HCT116 (cell line): ENCODE measurements at regions not wholly inside any gene's neighbourhood (a gene's known extent, or its start where the extent isn't known, plus 50 kb on each side); places are given as distances from the start of the nearest gene placed in this dataset.

Source experiments
- CEBPB ChIP-seq: IDR thresholded peaks from 2 replicates; pipeline ENCODE4 v1.6.1; 2012; ENCODE audit warnings: low read depth
- CTCF ChIP-seq, 3 experiments: fragments of 200-600 bp in 1 of 3; sonication (generic) in 1 of 3; IDR thresholded peaks in 2 of 3; conservative IDR thresholded peaks in 1 of 3; 2 replicates each; pipeline ENCODE4 v1.5.1; 2012 to 2017; ENCODE audit warnings: low read depth in 2 of 3, low read length in 2 of 3, antibody characterized with exemption in 1 of 3, borderline replicate concordance in 1 of 3, control low read depth in 1 of 3, mild to moderate bottlenecking in 1 of 3, mixed read lengths in 1 of 3, mixed run types in 1 of 3, moderate library complexity in 1 of 3; ENCODE audit not compliant: insufficient read depth in 1 of 3
- JUND ChIP-seq: IDR thresholded peaks from 2 replicates; pipeline ENCODE4 v1.6.1; 2012
- POLR2AphosphoS5 ChIP-seq: IDR thresholded peaks from 2 replicates; pipeline ENCODE4 v1.6.1; 2011; ENCODE audit warnings: mild to moderate bottlenecking, low read depth, low read length, moderate library complexity
- TCF7L2 ChIP-seq: IDR thresholded peaks from 2 replicates; pipeline ENCODE4 v1.7.0; 2011; ENCODE audit warnings: borderline replicate concordance, inconsistent platforms; ENCODE audit not compliant: insufficient read depth, insufficient read length; ENCODE audit errors: extremely low read depth
- YY1 ChIP-seq: IDR thresholded peaks from 2 replicates; pipeline ENCODE4 v1.6.1; 2011; ENCODE audit warnings: low read length, low read depth, moderate library complexity, mild to moderate bottlenecking; ENCODE audit not compliant: insufficient replicate concordance; ENCODE audit errors: extremely low read depth
- ZNF274 ChIP-seq: fragments of 200-500 bp; sonication (Bioruptor generic); IDR thresholded peaks from 2 replicates; pipeline ENCODE4 v1.6.1; 2014; ENCODE audit warnings: mild to moderate bottlenecking, low read depth, low read length, inconsistent platforms

- TF ChIP-seq CTCF (IDR thresholded peaks at IDR 0.05 in 2 of 3, conservative IDR thresholded peaks at IDR 0.05 in 1 of 3; ENCODE audit: borderline replicate concordance in 1 of 3, insufficient read depth in 1 of 3, low read depth in 2 of 3, low read length in 2 of 3) (no peak), CEBPB (no peak), YY1 (no peak), JUND (no peak), ZNF274 (no peak), TCF7L2 (no peak), POLR2AphosphoS5 (no peak)
Observed at GRCh38 chr2:237229905-237230304, 144.2 kb downstream of the COPS8 start.
